GM12875 (cell line): ENCODE measurements at regions not wholly inside any gene's neighbourhood (a gene's known extent, or its start where the extent isn't known, plus 50 kb on each side); places are given as distances from the start of the nearest gene placed in this dataset.

Experiments
- H3K4me3 ChIP-seq: one replicate; pipeline ENCODE4 v1.5.1; 2011; ENCODE audit warnings: low read depth, low read length, control low read depth
- TF ChIP-seq, protein P1 (sequence below): IDR thresholded peaks from 2 replicates; pipeline ENCODE4 v1.5.1; 2011; ENCODE audit warnings: low read depth, mild to moderate bottlenecking, control low read depth, inconsistent platforms, low read length, moderate library complexity, borderline replicate concordance; ENCODE audit not compliant: insufficient read depth

GRCh38 chr3:78176869-78177268, 1137.0 kb downstream of the ROBO2 start:
- no peak overlapping the region for H3K4me3 ChIP-seq

GRCh38 chr3:78177780-78178179, 1137.9 kb downstream of the ROBO2 start:
- TF ChIP-seq, protein P1, sequence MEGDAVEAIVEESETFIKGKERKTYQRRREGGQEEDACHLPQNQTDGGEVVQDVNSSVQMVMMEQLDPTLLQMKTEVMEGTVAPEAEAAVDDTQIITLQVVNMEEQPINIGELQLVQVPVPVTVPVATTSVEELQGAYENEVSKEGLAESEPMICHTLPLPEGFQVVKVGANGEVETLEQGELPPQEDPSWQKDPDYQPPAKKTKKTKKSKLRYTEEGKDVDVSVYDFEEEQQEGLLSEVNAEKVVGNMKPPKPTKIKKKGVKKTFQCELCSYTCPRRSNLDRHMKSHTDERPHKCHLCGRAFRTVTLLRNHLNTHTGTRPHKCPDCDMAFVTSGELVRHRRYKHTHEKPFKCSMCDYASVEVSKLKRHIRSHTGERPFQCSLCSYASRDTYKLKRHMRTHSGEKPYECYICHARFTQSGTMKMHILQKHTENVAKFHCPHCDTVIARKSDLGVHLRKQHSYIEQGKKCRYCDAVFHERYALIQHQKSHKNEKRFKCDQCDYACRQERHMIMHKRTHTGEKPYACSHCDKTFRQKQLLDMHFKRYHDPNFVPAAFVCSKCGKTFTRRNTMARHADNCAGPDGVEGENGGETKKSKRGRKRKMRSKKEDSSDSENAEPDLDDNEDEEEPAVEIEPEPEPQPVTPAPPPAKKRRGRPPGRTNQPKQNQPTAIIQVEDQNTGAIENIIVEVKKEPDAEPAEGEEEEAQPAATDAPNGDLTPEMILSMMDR: no peak

More at GRCh38 chr3:78176869-78177268, 1137.0 kb downstream of the ROBO2 start:
- TF ChIP-seq, protein P1: no peak

GRCh38 chr3:78178209-78178608, 1138.3 kb downstream of the ROBO2 start:
- TF ChIP-seq, protein P1: no peak
- no peak overlapping the region for H3K4me3 ChIP-seq

More at GRCh38 chr3:78177780-78178179, 1137.9 kb downstream of the ROBO2 start:
- no peak overlapping the region for H3K4me3 ChIP-seq

GRCh38 chr3:78178740-78179363, 1139.0 kb downstream of the ROBO2 start:
- TF ChIP-seq, protein P1: no peak
- no peak overlapping the region for H3K4me3 ChIP-seq

DNA sequence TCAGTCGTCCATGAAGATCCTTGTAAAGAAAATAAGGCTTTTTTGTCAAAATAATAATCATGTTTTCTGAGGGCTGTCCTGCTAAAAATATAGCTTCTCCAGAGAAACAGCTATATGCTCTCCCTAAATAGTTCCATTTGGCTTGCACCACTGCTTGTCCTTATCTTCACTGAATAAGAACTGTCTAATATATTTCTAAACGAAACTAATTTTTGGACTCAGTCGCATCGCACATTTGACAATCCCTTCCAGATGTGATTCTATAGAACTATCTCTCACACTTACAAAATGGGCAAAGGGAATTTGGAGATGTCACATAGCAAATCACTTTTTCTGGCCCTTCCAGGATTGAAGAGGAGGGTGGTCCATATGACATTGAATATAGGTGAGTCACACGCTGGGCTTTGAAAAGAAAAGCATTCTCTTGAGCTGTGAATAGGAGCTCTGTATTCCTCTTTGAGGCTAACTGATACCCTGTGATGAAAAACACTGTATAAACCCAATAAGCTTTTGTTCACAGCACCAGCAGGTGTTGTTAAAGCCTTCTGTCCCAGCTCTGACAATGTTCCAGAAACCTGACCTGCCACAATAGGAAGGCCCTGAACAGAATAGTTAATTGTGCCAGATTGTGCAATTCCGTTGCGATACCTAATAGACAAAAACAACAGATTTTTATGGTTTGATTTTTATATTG, 1144.2 kb downstream of the ROBO2 start:
- TF ChIP-seq, protein P1: no peak
- no peak overlapping the region for H3K4me3 ChIP-seq

DNA sequence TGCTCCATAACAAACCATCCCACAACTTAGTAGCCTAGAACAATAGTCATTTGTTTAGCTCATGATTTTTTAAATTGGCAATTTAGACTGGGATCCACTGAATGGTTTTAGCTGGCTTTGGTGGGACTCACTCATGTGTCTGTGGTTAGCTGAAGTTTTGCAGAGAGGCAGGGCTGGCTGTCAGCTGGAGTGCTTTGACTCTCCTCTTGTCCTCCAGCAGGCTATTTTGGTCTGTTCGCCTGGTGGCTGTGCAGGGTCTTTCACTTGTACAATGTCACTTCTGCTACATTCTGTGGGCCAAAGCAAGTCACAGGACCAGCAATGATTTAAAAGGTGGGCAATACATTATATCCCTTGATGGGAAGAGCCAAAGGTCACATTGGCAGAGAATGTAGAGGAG, 1146.5 kb downstream of the ROBO2 start:
- no peak overlapping the region for H3K4me3 ChIP-seq
- TF ChIP-seq, protein P1: no peak

DNA sequence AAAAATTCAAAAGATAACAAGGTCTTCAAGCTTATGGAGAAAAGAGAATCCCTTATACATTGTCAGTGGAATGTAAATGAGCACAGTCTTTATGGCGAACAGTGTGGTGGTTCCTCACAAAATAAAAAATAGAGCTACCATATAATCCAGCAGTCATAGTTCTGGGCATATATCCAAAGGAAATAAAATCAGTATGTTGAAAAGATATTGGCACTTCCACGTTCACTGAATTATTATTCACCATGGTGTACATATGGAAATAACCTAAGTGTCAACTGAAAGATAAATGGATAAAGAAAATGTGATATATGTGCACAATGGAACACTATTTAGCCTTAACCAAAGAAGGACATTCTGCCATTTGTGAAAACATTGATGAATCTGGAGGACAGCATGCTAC, 1161.2 kb downstream of the ROBO2 start:
- no peak overlapping the region for H3K4me3 ChIP-seq
- TF ChIP-seq, protein P1: no peak
